ENCODE measurements at regions not wholly inside any gene's neighbourhood (a gene's known extent, or its start where the extent isn't known, plus 50 kb on each side); places are given as distances from the start of the nearest gene placed in this dataset.

DNA sequence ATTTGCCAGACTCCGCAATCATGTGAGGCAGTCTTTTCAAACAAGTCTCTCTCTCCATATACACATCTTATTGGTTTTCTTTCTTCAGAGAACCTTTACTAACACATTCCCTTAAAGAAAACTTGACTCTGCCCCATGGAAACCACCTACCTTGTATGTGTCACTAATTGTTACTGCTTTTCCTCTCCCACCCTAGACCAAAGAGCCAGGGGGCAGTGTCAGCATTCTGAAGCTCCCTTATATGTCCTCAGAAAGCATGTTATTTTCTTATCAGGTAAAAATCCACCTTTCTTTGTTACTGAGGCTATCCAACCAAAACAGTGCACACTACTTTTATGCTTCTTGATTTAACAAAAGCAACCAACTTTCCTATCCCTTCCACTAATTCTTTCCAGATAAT lies 98.9 kb upstream of the SLC5A9 start:
- TF ChIP-seq, protein P1, sequence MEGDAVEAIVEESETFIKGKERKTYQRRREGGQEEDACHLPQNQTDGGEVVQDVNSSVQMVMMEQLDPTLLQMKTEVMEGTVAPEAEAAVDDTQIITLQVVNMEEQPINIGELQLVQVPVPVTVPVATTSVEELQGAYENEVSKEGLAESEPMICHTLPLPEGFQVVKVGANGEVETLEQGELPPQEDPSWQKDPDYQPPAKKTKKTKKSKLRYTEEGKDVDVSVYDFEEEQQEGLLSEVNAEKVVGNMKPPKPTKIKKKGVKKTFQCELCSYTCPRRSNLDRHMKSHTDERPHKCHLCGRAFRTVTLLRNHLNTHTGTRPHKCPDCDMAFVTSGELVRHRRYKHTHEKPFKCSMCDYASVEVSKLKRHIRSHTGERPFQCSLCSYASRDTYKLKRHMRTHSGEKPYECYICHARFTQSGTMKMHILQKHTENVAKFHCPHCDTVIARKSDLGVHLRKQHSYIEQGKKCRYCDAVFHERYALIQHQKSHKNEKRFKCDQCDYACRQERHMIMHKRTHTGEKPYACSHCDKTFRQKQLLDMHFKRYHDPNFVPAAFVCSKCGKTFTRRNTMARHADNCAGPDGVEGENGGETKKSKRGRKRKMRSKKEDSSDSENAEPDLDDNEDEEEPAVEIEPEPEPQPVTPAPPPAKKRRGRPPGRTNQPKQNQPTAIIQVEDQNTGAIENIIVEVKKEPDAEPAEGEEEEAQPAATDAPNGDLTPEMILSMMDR (optimal IDR thresholded peaks at IDR 0.05 in 1 of 3, IDR thresholded peaks at IDR 0.05 in 1 of 3, conservative IDR thresholded peaks at IDR 0.05 in 1 of 3; ENCODE audit: extremely low read depth in 1 of 3, insufficient read depth in 2 of 3, low read length in 3 of 3) = no peak
- no peak for TF ChIP-seq EZH2 (IDR thresholded peaks at IDR 0.05; ENCODE audit: low read length)
